Endodermal cell (in vitro differentiated cells): ENCODE measurements at regions not wholly inside any gene's neighbourhood (a gene's known extent, or its start where the extent isn't known, plus 50 kb on each side); places are given as distances from the start of the nearest gene placed in this dataset.
"Not testable (repeated sequence)": the region's sequence is repeated elsewhere in the genome, so short reads cannot be mapped to it uniquely, and the experiment has no call there.

Source experiments
- DNase-seq: peaks from one replicate; pipeline ENCODE4 v3.0.0-alpha.2; 2017
- H3K27ac ChIP-seq: 2 replicates; pipeline ENCODE4 v1.5.1; 2013; ENCODE audit warnings: mild to moderate bottlenecking, low read depth, low read length, moderate library complexity
- H3K27me3 ChIP-seq: 2 replicates; pipeline ENCODE4 v1.6.1; 2013; ENCODE audit warnings: mild to moderate bottlenecking, low read length, moderate library complexity; ENCODE audit not compliant: insufficient read depth, control insufficient read depth, poor library complexity, severe bottlenecking
- H3K36me3 ChIP-seq: 2 replicates; pipeline ENCODE4 v1.7.0; 2013; ENCODE audit warnings: mild to moderate bottlenecking, low read length, moderate library complexity; ENCODE audit not compliant: control insufficient read depth, insufficient read depth
- H3K4me1 ChIP-seq: one replicate; pipeline ENCODE4 v1.7.0; 2013; ENCODE audit warnings: low read length; ENCODE audit not compliant: control insufficient read depth, insufficient read depth
- H3K4me3 ChIP-seq: 2 replicates; pipeline ENCODE4 v1.5.1; 2013; ENCODE audit warnings: mild to moderate bottlenecking, low read length, moderate library complexity
- H3K9ac ChIP-seq: 2 replicates; pipeline ENCODE4 v1.6.1; 2013; ENCODE audit warnings: mild to moderate bottlenecking, low read length, moderate library complexity; ENCODE audit not compliant: poor library complexity, severe bottlenecking; ENCODE audit errors: extremely low read depth
- H3K9me3 ChIP-seq: 2 replicates; pipeline ENCODE4 v1.6.1; 2013; ENCODE audit warnings: mild to moderate bottlenecking, low read length, moderate library complexity; ENCODE audit not compliant: control insufficient read depth
- H3K27ac Mint-ChIP-seq: 2 replicates; pipeline ENCODE4 v1.8.0; 2020; ENCODE audit warnings: mixed read lengths
- H3K27me3 Mint-ChIP-seq: 2 replicates; pipeline ENCODE4 v1.8.0; 2021; ENCODE audit warnings: mild to moderate bottlenecking, mixed read lengths; ENCODE audit not compliant: insufficient read depth
- H3K36me3 Mint-ChIP-seq: 2 replicates; pipeline ENCODE4 v1.8.0; 2020; ENCODE audit warnings: low read depth, mixed read lengths
- H3K4me1 Mint-ChIP-seq: 2 replicates; pipeline ENCODE4 v1.8.0; 2020; ENCODE audit warnings: mixed read lengths
- H3K4me3 Mint-ChIP-seq: 2 replicates; pipeline ENCODE4 v1.8.0; 2020; ENCODE audit warnings: mild to moderate bottlenecking, moderate library complexity, mixed read lengths
- H3K9me3 Mint-ChIP-seq: 2 replicates; pipeline ENCODE4 v1.8.0; 2020; ENCODE audit warnings: mild to moderate bottlenecking, mixed read lengths
- WGBS, 2 experiments: methylation state at CpG; one replicate each; pipeline versions ENCODE4 v1.1.5 to v1.1.7; 2013; ENCODE audit warnings: missing lambda C conversion rate in 2 of 2, mixed read lengths in 1 of 2; ENCODE audit not compliant: insufficient coverage in 1 of 2, insufficient read length in 1 of 2; 5-methylcytosine and 5-hydroxymethylcytosine counted together
- TF ChIP-seq, protein P1 (sequence below): fragments of 200-600 bp; sonication (generic); conservative IDR thresholded peaks from 2 replicates; pipeline ENCODE4 v1.5.0; 2021; ENCODE audit warnings: antibody characterized with exemption, mild to moderate bottlenecking

GRCh38 chr4:149187726-149188125 is 627.9 kb downstream of the IQCM start:
- Histone ChIP-seq H3K4me1 (no peaks in the 10 kb centered on the region), H3K36me3 (no peaks in the 10 kb centered on the region), H3K27ac (no peak overlapping the region), H3K9ac (no peak overlapping the region), H3K9me3 (no peaks in the 10 kb centered on the region), H3K4me3 (no peak overlapping the region), H3K27me3 (no peaks in the 10 kb centered on the region)
- no peak for DNase-seq
- TF ChIP-seq, protein P1, sequence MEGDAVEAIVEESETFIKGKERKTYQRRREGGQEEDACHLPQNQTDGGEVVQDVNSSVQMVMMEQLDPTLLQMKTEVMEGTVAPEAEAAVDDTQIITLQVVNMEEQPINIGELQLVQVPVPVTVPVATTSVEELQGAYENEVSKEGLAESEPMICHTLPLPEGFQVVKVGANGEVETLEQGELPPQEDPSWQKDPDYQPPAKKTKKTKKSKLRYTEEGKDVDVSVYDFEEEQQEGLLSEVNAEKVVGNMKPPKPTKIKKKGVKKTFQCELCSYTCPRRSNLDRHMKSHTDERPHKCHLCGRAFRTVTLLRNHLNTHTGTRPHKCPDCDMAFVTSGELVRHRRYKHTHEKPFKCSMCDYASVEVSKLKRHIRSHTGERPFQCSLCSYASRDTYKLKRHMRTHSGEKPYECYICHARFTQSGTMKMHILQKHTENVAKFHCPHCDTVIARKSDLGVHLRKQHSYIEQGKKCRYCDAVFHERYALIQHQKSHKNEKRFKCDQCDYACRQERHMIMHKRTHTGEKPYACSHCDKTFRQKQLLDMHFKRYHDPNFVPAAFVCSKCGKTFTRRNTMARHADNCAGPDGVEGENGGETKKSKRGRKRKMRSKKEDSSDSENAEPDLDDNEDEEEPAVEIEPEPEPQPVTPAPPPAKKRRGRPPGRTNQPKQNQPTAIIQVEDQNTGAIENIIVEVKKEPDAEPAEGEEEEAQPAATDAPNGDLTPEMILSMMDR, result no peak
- no peaks in the 10 kb centered on the region for H3K36me3 Mint-ChIP-seq
- no peaks in the 10 kb centered on the region for H3K27me3 Mint-ChIP-seq
- H3K9me3 Mint-ChIP-seq, result no peaks in the 10 kb centered on the region
- no peak overlapping the region for H3K27ac Mint-ChIP-seq
- no peak overlapping the region for H3K4me3 Mint-ChIP-seq
- H3K4me1 Mint-ChIP-seq, result peaks cover 5% of the 10 kb centered on the region

DNA sequence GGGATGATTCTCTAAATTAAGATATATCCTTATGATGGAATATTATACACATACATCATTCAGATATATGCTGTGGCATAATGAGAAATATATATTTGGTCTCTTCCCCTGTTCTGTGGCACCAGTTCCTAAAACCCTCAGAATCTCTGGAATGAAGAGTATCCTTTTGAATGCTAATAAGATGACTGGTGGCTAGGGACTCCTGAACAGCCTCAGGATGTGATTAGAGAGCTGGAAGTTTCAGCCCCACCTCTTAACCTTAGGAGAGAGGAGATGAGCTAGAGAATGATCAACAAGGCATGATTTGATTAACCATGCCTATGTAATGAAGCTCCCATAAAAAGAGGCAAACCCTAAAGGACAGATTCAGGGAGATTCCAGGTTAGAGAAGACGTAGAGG is 632.0 kb downstream of the IQCM start:
- Histone ChIP-seq H3K4me1 (no peaks in the 10 kb centered on the region), H3K27ac (no peak overlapping the region), H3K27me3 (no peaks in the 10 kb centered on the region), H3K4me3 (no peak overlapping the region), H3K9me3 (no peaks in the 10 kb centered on the region), H3K9ac (no peak overlapping the region), H3K36me3 (no peaks in the 10 kb centered on the region)
- peaks cover 4% of the 10 kb centered on the region for H3K9me3 Mint-ChIP-seq
- no peak for DNase-seq
- TF ChIP-seq, protein P1, result no peak
- no peak overlapping the region for H3K4me3 Mint-ChIP-seq
- peaks cover 5% of the 10 kb centered on the region for H3K4me1 Mint-ChIP-seq
- H3K27me3 Mint-ChIP-seq, result peaks cover 5% of the 10 kb centered on the region
- WGBS, 2 experiments, result 92% methylated on average over 1 of the region's 1 CpG; no CpG with 5 or more reads in 1 of the 2 experiments
- no peaks in the 10 kb centered on the region for H3K36me3 Mint-ChIP-seq
- H3K27ac Mint-ChIP-seq, result no peak overlapping the region

DNA sequence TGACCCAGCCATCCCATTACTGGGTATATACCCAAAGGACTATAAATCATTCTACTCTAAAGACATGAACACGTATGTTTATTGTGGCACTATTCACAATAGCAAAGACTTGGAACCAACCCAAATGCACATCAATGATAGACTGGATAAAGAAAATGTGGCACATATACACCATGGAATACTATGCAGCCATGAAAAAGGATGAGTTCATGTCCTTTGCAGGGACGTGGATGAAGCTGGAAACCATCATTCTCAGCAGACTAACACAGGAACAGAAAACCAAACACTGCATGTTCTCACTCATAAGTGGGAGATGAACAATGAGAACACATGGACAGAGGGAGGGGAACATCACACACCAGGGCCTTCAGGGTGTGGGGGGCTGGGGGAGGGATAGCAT is 634.2 kb downstream of the IQCM start:
- not testable (repeated sequence) for H3K27ac ChIP-seq, H3K4me3 ChIP-seq, H3K9me3 Mint-ChIP-seq, H3K4me1 ChIP-seq, DNase-seq, H3K27me3 Mint-ChIP-seq, H3K9me3 ChIP-seq, H3K27me3 ChIP-seq, H3K36me3 Mint-ChIP-seq, H3K27ac Mint-ChIP-seq, H3K9ac ChIP-seq, H3K4me3 Mint-ChIP-seq, H3K36me3 ChIP-seq, H3K4me1 Mint-ChIP-seq
- 94% methylated on average over 2 of the region's 2 CpGs; no CpG with 5 or more reads in 1 of the 2 experiments for WGBS, 2 experiments

GRCh38 chr4:149176039-149176438 is 639.6 kb downstream of the IQCM start:
- no peaks in the 10 kb centered on the region for H3K9me3 ChIP-seq
- no peak overlapping the region for H3K27ac ChIP-seq
- TF ChIP-seq, protein P1, result no peak
- no peaks in the 10 kb centered on the region for H3K27me3 ChIP-seq
- Mint-ChIP-seq H3K27me3 (peaks cover 5% of the 10 kb centered on the region), H3K4me1 (peaks cover 3% of the 10 kb centered on the region), H3K36me3 (no peaks in the 10 kb centered on the region), H3K4me3 (no peak overlapping the region), H3K27ac (no peak overlapping the region), H3K9me3 (peaks cover 2% of the 10 kb centered on the region)
- no peaks in the 10 kb centered on the region for H3K36me3 ChIP-seq
- peak; percentile 75 for DNase-seq
- 67 to 86% methylated on average over 2 to 5 of the region's 5 CpGs for WGBS, 2 experiments
- H3K4me1 ChIP-seq, result peaks cover 7% of the 10 kb centered on the region
- no peak overlapping the region for H3K9ac ChIP-seq
- no peak overlapping the region for H3K4me3 ChIP-seq
